ENCODE measurements at regions not wholly inside any gene's neighbourhood (a gene's known extent, or its start where the extent isn't known, plus 50 kb on each side); places are given as distances from the start of the nearest gene placed in this dataset.

GRCh38 chr15:67920524-67921240, 80.8 kb upstream of the RNU6-1 start:
- peaks cover 6 to 11% of the 10 kb centered on the region in 2 experiments for H3K4me1 ChIP-seq (ENCODE audit: control insufficient read depth in 1 of 2, insufficient read depth in 2 of 2, low read length in 2 of 2)
- H3K36me3 ChIP-seq (ENCODE audit: control insufficient read depth in 1 of 2, insufficient read depth in 2 of 2, low read length in 2 of 2), result no peaks in the 10 kb centered on the region
- no peak overlapping the region for H2AFZ ChIP-seq (ENCODE audit: insufficient read depth, low read length, poor library complexity)
- H3K14ac ChIP-seq (ENCODE audit: low read length), result no peak overlapping the region
- H3K27me3 ChIP-seq (ENCODE audit: insufficient read depth, low read length), result no peaks in the 10 kb centered on the region
- H2AK5ac ChIP-seq (ENCODE audit: low read length), result no peak overlapping the region
- no peak overlapping the region for H4K12ac ChIP-seq (ENCODE audit: low read depth, low read length)
- H2BK5ac ChIP-seq (ENCODE audit: low read depth, low read length, poor library complexity), result no peak overlapping the region
- H3K4me2 ChIP-seq (ENCODE audit: low read length), result no peak overlapping the region
- H4K8ac ChIP-seq (ENCODE audit: low read depth, low read length), result no peak overlapping the region
- DNase-seq, result peak in 1 of 2 donors; percentile 49
- peaks cover 2% of the 10 kb centered on the region for H3K9me3 ChIP-seq (ENCODE audit: insufficient read depth, low read depth, low read length)
- H3K4ac ChIP-seq (ENCODE audit: low read depth, low read length), result no peak overlapping the region
- no peak overlapping the region for H3K9ac ChIP-seq (ENCODE audit: low read length)
- H3K79me1 ChIP-seq (ENCODE audit: low read length), result peaks cover 5% of the 10 kb centered on the region
- no peak overlapping the region for H3K4me3 ChIP-seq (ENCODE audit: low read depth, low read length)
- H2BK12ac ChIP-seq (ENCODE audit: low read length), result no peak overlapping the region
- no peak overlapping the region for H3K18ac ChIP-seq (ENCODE audit: low read length)
- H3K27ac ChIP-seq (ENCODE audit: low read depth, low read length), result no peak overlapping the region
- H4K91ac ChIP-seq (ENCODE audit: low read depth, low read length), result no peak overlapping the region
- no peaks in the 10 kb centered on the region for H3K79me2 ChIP-seq (ENCODE audit: control insufficient read depth, insufficient read depth, low read length, poor library complexity)
- no peak overlapping the region for H3K23ac ChIP-seq (ENCODE audit: low read length)
- no CpG with 5 or more reads among the region's 6 CpGs for whole genome bisulfite sequencing (ENCODE audit: extremely low coverage, insufficient coverage, insufficient read length)
- no peak overlapping the region for H2BK120ac ChIP-seq (ENCODE audit: insufficient read depth, low read length, poor library complexity)

GRCh38 chr15:67922106-67922675, 82.3 kb upstream of the RNU6-1 start:
- Histone ChIP-seq H3K79me1 (ENCODE audit: low read length) (peaks cover 4% of the 10 kb centered on the region), H2BK120ac (ENCODE audit: insufficient read depth, low read length, poor library complexity) (no peak overlapping the region), H2AK5ac (ENCODE audit: low read length) (no peak overlapping the region), H2BK12ac (ENCODE audit: low read length) (no peak overlapping the region), H3K9ac (ENCODE audit: low read length) (no peak overlapping the region), H4K91ac (ENCODE audit: low read depth, low read length) (no peak overlapping the region), H3K4me3 (ENCODE audit: low read depth, low read length) (no peak overlapping the region), H4K12ac (ENCODE audit: low read depth, low read length) (no peak overlapping the region), H3K79me2 (ENCODE audit: control insufficient read depth, insufficient read depth, low read length, poor library complexity) (no peaks in the 10 kb centered on the region), H3K14ac (ENCODE audit: low read length) (no peak overlapping the region), H3K4me2 (ENCODE audit: low read length) (no peak overlapping the region), H3K4ac (ENCODE audit: low read depth, low read length) (no peak overlapping the region), H4K8ac (ENCODE audit: low read depth, low read length) (no peak overlapping the region), H3K36me3 (ENCODE audit: control insufficient read depth in 1 of 2, insufficient read depth in 2 of 2, low read length in 2 of 2) (no peaks in the 10 kb centered on the region), H3K27me3 (ENCODE audit: insufficient read depth, low read length) (no peaks in the 10 kb centered on the region), H3K23ac (ENCODE audit: low read length) (no peak overlapping the region), H3K4me1 (ENCODE audit: control insufficient read depth in 1 of 2, insufficient read depth in 2 of 2, low read length in 2 of 2) (peaks cover 4 to 6% of the 10 kb centered on the region in 2 experiments), H3K9me3 (ENCODE audit: insufficient read depth, low read depth, low read length) (peaks cover 2% of the 10 kb centered on the region), H3K18ac (ENCODE audit: low read length) (no peak overlapping the region), H2AFZ (ENCODE audit: insufficient read depth, low read length, poor library complexity) (no peak overlapping the region), H3K27ac (ENCODE audit: low read depth, low read length) (no peak overlapping the region), H2BK5ac (ENCODE audit: low read depth, low read length, poor library complexity) (no peak overlapping the region)
- no peak for DNase-seq
- WGBS (ENCODE audit: extremely low coverage, insufficient coverage, insufficient read length), result no CpG with 5 or more reads among the region's 7 CpGs

- Histone ChIP-seq H2BK120ac (ENCODE audit: insufficient read depth, low read length, poor library complexity) (no peak overlapping the region), H3K23ac (ENCODE audit: low read length) (no peak overlapping the region), H4K91ac (ENCODE audit: low read depth, low read length) (no peak overlapping the region), H2BK5ac (ENCODE audit: low read depth, low read length, poor library complexity) (no peak overlapping the region), H3K14ac (ENCODE audit: low read length) (no peak overlapping the region), H3K27ac (ENCODE audit: low read depth, low read length) (no peak overlapping the region), H2BK12ac (ENCODE audit: low read length) (no peak overlapping the region), H3K9ac (ENCODE audit: low read length) (no peak overlapping the region), H3K4ac (ENCODE audit: low read depth, low read length) (no peak overlapping the region), H3K18ac (ENCODE audit: low read length) (no peak overlapping the region), H3K36me3 (ENCODE audit: control insufficient read depth in 1 of 2, insufficient read depth in 2 of 2, low read length in 2 of 2) (no peaks in the 10 kb centered on the region), H2AFZ (ENCODE audit: insufficient read depth, low read length, poor library complexity) (no peak overlapping the region), H4K12ac (ENCODE audit: low read depth, low read length) (no peak overlapping the region), H3K4me1 (ENCODE audit: control insufficient read depth in 1 of 2, insufficient read depth in 2 of 2, low read length in 2 of 2) (peaks cover 1 to 2% of the 10 kb centered on the region in 2 experiments), H3K9me3 (ENCODE audit: insufficient read depth, low read depth, low read length) (no peaks in the 10 kb centered on the region), H4K8ac (ENCODE audit: low read depth, low read length) (no peak overlapping the region), H3K4me3 (ENCODE audit: low read depth, low read length) (no peak overlapping the region), H3K4me2 (ENCODE audit: low read length) (no peak overlapping the region), H3K27me3 (ENCODE audit: insufficient read depth, low read length) (no peaks in the 10 kb centered on the region), H3K79me2 (ENCODE audit: control insufficient read depth, insufficient read depth, low read length, poor library complexity) (no peaks in the 10 kb centered on the region), H2AK5ac (ENCODE audit: low read length) (no peak overlapping the region), H3K79me1 (ENCODE audit: low read length) (peaks cover under 1% of the 10 kb centered on the region)
- DNase-seq, result no peak
- no CpG with 5 or more reads among the region's 10 CpGs for WGBS (ENCODE audit: extremely low coverage, insufficient coverage, insufficient read length)
These were observed 83.4 kb upstream of the RNU6-1 start for GRCh38 chr15:67922971-67923945.

- no peak for DNase-seq
- Histone ChIP-seq H2AK5ac (ENCODE audit: low read length) (no peak overlapping the region), H4K91ac (ENCODE audit: low read depth, low read length) (no peak overlapping the region), H3K36me3 (ENCODE audit: control insufficient read depth in 1 of 2, insufficient read depth in 2 of 2, low read length in 2 of 2) (no peaks in the 10 kb centered on the region), H3K27me3 (ENCODE audit: insufficient read depth, low read length) (no peaks in the 10 kb centered on the region), H4K12ac (ENCODE audit: low read depth, low read length) (no peak overlapping the region), H3K14ac (ENCODE audit: low read length) (no peak overlapping the region), H3K27ac (ENCODE audit: low read depth, low read length) (no peak overlapping the region), H2BK120ac (ENCODE audit: insufficient read depth, low read length, poor library complexity) (no peak overlapping the region), H3K4me1 (ENCODE audit: control insufficient read depth in 1 of 2, insufficient read depth in 2 of 2, low read length in 2 of 2) (no peaks in the 10 kb centered on the region), H3K4ac (ENCODE audit: low read depth, low read length) (no peak overlapping the region), H3K4me3 (ENCODE audit: low read depth, low read length) (no peak overlapping the region), H3K23ac (ENCODE audit: low read length) (no peak overlapping the region), H2AFZ (ENCODE audit: insufficient read depth, low read length, poor library complexity) (no peak overlapping the region), H2BK5ac (ENCODE audit: low read depth, low read length, poor library complexity) (no peak overlapping the region), H2BK12ac (ENCODE audit: low read length) (no peak overlapping the region), H4K8ac (ENCODE audit: low read depth, low read length) (no peak overlapping the region), H3K79me1 (ENCODE audit: low read length) (no peaks in the 10 kb centered on the region), H3K79me2 (ENCODE audit: control insufficient read depth, insufficient read depth, low read length, poor library complexity) (no peaks in the 10 kb centered on the region), H3K9me3 (ENCODE audit: insufficient read depth, low read depth, low read length) (no peaks in the 10 kb centered on the region), H3K9ac (ENCODE audit: low read length) (no peak overlapping the region), H3K18ac (ENCODE audit: low read length) (no peak overlapping the region), H3K4me2 (ENCODE audit: low read length) (no peak overlapping the region)
- WGBS (ENCODE audit: extremely low coverage, insufficient coverage, insufficient read length), result no CpG with 5 or more reads among the region's 1 CpG
These were observed 84.6 kb upstream of the RNU6-1 start for GRCh38 chr15:67924359-67924974.

All from trophoblast cell (in vitro differentiated cells and primary cell).